ENCODE measurements at regions not wholly inside any gene's neighbourhood (a gene's known extent, or its start where the extent isn't known, plus 50 kb on each side); places are given as distances from the start of the nearest gene placed in this dataset.

DNA sequence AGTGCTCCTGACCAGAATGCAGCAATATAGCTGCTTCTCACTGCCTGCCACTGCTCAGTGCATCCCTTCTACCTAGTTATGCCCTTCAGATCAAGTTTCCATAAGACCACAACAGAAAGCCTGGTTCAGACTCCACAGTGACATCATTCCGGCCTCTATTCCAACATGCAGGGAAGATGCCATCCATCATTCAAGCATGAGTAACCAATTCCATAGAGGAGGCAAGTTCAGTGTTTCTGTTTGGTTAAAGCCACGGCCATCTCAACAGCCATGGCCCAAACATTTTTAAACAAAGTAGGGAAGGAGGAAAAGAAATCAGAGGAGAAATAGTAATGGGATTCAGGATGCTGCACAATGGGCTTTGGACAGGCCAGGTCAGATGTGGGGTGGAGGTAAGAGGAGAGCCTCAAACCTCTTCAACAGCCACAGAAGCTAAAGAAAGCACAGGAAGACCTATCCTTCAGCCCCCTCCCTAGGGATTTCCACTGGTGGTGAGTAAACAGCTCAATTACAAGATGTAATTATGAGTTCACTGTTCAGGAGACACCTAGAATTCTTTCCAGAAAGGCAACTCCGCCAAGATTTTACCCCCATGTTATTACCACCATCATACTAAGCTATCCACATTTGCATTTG is 484.9 kb downstream of the SETD4 start:
- TF ChIP-seq, protein P1, sequence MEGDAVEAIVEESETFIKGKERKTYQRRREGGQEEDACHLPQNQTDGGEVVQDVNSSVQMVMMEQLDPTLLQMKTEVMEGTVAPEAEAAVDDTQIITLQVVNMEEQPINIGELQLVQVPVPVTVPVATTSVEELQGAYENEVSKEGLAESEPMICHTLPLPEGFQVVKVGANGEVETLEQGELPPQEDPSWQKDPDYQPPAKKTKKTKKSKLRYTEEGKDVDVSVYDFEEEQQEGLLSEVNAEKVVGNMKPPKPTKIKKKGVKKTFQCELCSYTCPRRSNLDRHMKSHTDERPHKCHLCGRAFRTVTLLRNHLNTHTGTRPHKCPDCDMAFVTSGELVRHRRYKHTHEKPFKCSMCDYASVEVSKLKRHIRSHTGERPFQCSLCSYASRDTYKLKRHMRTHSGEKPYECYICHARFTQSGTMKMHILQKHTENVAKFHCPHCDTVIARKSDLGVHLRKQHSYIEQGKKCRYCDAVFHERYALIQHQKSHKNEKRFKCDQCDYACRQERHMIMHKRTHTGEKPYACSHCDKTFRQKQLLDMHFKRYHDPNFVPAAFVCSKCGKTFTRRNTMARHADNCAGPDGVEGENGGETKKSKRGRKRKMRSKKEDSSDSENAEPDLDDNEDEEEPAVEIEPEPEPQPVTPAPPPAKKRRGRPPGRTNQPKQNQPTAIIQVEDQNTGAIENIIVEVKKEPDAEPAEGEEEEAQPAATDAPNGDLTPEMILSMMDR (IDR thresholded peaks at IDR 0.05) = no peak
- no peak for TF ChIP-seq POLR2A (IDR thresholded peaks at IDR 0.05)

Measured in thyroid gland (tissue), 4 donors.